IPS-18a (cell line): ENCODE measurements at regions not wholly inside any gene's neighbourhood (a gene's known extent, or its start where the extent isn't known, plus 50 kb on each side); places are given as distances from the start of the nearest gene placed in this dataset.

Experiments
- H3K27ac ChIP-seq: one replicate; pipeline ENCODE4 v1.5.1; 2013; ENCODE audit warnings: low read length
- H3K27me3 ChIP-seq: one replicate; pipeline ENCODE4 v1.6.1; 2013; ENCODE audit warnings: mild to moderate bottlenecking, low read length; ENCODE audit not compliant: control insufficient read depth, insufficient read depth
- H3K36me3 ChIP-seq: one replicate; pipeline ENCODE4 v1.6.1; 2013; ENCODE audit warnings: low read depth, low read length; ENCODE audit not compliant: control insufficient read depth
- H3K4me1 ChIP-seq: one replicate; pipeline ENCODE4 v1.6.1; 2013; ENCODE audit warnings: low read depth, low read length; ENCODE audit not compliant: control insufficient read depth
- H3K4me3 ChIP-seq: one replicate; pipeline ENCODE4 v1.5.1; 2013; ENCODE audit warnings: low read length
- H3K9ac ChIP-seq: one replicate; pipeline ENCODE4 v1.6.1; 2013; ENCODE audit warnings: mild to moderate bottlenecking, low read length, moderate library complexity
- H3K9me3 ChIP-seq: one replicate; pipeline ENCODE4 v1.6.1; 2013; ENCODE audit warnings: low read depth, low read length; ENCODE audit not compliant: control insufficient read depth

GRCh38 chr10:121169406-121169805, 318.2 kb downstream of the WDR11 start:
- Histone ChIP-seq H3K36me3 (no peaks in the 10 kb centered on the region), H3K27ac (no peak overlapping the region), H3K9ac (no peak overlapping the region), H3K27me3 (no peaks in the 10 kb centered on the region), H3K9me3 (no peaks in the 10 kb centered on the region), H3K4me3 (no peak overlapping the region), H3K4me1 (no peaks in the 10 kb centered on the region)

GRCh38 chr10:121171825-121172787, 320.9 kb downstream of the WDR11 start:
- Histone ChIP-seq H3K9ac (no peak overlapping the region), H3K27me3 (no peaks in the 10 kb centered on the region), H3K36me3 (no peaks in the 10 kb centered on the region), H3K27ac (no peak overlapping the region), H3K9me3 (no peaks in the 10 kb centered on the region), H3K4me1 (no peaks in the 10 kb centered on the region), H3K4me3 (no peak overlapping the region)

- H3K9me3 ChIP-seq, result no peaks in the 10 kb centered on the region
These were observed 327.8 kb downstream of the WDR11 start for GRCh38 chr10:121179006-121179405.

GRCh38 chr10:121182219-121182618, 331.1 kb downstream of the WDR11 start:
- Histone ChIP-seq H3K4me3 (no peak overlapping the region), H3K27ac (no peak overlapping the region), H3K4me1 (no peaks in the 10 kb centered on the region), H3K27me3 (no peaks in the 10 kb centered on the region), H3K9ac (no peak overlapping the region), H3K9me3 (no peaks in the 10 kb centered on the region), H3K36me3 (no peaks in the 10 kb centered on the region)

More at GRCh38 chr10:121179006-121179405, 327.8 kb downstream of the WDR11 start:
- no peak overlapping the region for H3K4me3 ChIP-seq
- H3K27me3 ChIP-seq, result no peaks in the 10 kb centered on the region
- H3K27ac ChIP-seq, result no peak overlapping the region
- no peak overlapping the region for H3K9ac ChIP-seq
- no peaks in the 10 kb centered on the region for H3K36me3 ChIP-seq
- H3K4me1 ChIP-seq, result no peaks in the 10 kb centered on the region

DNA sequence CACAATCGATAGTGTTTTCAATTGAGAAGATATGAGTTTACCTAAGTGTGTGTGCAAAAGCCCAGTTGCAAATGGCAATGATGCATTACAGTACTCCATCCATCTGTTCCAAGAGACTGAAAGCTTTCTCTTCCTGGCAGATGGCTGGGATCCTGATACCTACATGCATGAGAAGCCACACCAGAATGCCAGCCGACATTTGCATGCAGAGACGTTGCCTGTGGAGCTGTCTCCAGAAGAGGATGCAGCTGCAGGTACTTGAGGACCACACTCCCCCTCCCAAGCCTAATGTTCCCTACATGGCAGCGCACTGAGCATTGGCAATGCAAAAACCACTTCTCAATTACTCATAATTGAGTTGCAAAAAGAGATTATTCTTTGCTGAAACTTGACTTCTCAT, 332.1 kb downstream of the WDR11 start:
- Histone ChIP-seq H3K4me3 (no peak overlapping the region), H3K27me3 (no peaks in the 10 kb centered on the region), H3K4me1 (no peaks in the 10 kb centered on the region), H3K36me3 (no peaks in the 10 kb centered on the region), H3K9ac (no peak overlapping the region), H3K9me3 (no peaks in the 10 kb centered on the region), H3K27ac (no peak overlapping the region)

DNA sequence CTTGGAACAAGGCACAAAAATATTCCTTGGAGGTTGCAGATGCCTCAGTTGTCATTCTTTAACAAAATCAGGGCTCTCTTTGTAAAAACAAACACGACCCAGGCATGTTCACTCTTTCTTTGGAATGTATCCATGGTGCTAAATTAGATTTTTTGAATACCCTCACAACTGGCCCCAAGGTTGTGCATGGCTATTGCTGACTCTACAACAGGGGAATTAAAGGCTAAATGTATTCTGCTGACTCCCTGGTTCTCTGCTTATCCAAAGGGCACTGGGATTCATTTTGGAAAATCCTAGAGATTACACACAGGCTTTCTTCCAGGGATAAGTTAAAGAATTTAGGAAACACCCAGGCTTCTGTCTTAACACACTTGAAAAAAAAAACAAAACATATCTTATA, 332.5 kb downstream of the WDR11 start:
- Histone ChIP-seq H3K4me1 (no peaks in the 10 kb centered on the region), H3K4me3 (no peak overlapping the region), H3K27me3 (no peaks in the 10 kb centered on the region), H3K27ac (no peak overlapping the region), H3K36me3 (no peaks in the 10 kb centered on the region), H3K9ac (no peak overlapping the region), H3K9me3 (no peaks in the 10 kb centered on the region)

- H3K27me3 ChIP-seq, result no peaks in the 10 kb centered on the region
- no peaks in the 10 kb centered on the region for H3K9me3 ChIP-seq
These were observed 334.8 kb downstream of the WDR11 start for GRCh38 chr10:121185816-121186455.

DNA sequence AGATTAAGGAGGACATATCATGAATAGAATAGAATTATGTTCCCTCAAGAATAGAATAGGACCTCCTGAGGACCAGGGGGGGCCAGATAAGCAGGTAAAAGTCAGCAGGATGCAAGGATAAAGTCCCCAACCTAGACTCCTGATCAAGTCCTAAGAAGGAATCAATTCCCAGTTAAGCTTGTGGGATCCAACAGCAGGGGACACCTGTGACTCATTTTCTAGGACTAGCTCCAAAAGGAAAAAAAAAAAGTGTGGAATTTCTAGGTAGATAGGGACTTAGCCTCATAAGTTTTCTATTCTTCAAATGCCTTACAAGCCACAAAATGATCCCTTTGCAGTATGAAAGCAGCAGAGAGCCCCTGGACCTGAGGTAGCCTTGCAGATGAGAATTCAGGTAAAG, 336.2 kb downstream of the WDR11 start:
- H3K4me1 ChIP-seq, result no peaks in the 10 kb centered on the region
- H3K27ac ChIP-seq, result no peak overlapping the region
- no peaks in the 10 kb centered on the region for H3K36me3 ChIP-seq
- H3K9me3 ChIP-seq, result no peaks in the 10 kb centered on the region
- H3K9ac ChIP-seq, result no peak overlapping the region
- no peak overlapping the region for H3K4me3 ChIP-seq
- no peaks in the 10 kb centered on the region for H3K27me3 ChIP-seq

More at GRCh38 chr10:121185816-121186455, 334.8 kb downstream of the WDR11 start:
- H3K36me3 ChIP-seq, result no peaks in the 10 kb centered on the region
- H3K9ac ChIP-seq, result no peak overlapping the region
- no peak overlapping the region for H3K27ac ChIP-seq
- H3K4me3 ChIP-seq, result no peak overlapping the region
- H3K4me1 ChIP-seq, result no peaks in the 10 kb centered on the region

GRCh38 chr10:121188005-121188404, 336.8 kb downstream of the WDR11 start:
- Histone ChIP-seq H3K36me3 (no peaks in the 10 kb centered on the region), H3K27ac (no peak overlapping the region), H3K9ac (no peak overlapping the region), H3K9me3 (no peaks in the 10 kb centered on the region), H3K4me1 (no peaks in the 10 kb centered on the region), H3K27me3 (no peaks in the 10 kb centered on the region), H3K4me3 (no peak overlapping the region)

GRCh38 chr10:121189066-121189465, 337.9 kb downstream of the WDR11 start:
- Histone ChIP-seq H3K27me3 (no peaks in the 10 kb centered on the region), H3K9ac (no peak overlapping the region), H3K4me1 (no peaks in the 10 kb centered on the region), H3K9me3 (no peaks in the 10 kb centered on the region), H3K27ac (no peak overlapping the region), H3K4me3 (no peak overlapping the region), H3K36me3 (no peaks in the 10 kb centered on the region)

DNA sequence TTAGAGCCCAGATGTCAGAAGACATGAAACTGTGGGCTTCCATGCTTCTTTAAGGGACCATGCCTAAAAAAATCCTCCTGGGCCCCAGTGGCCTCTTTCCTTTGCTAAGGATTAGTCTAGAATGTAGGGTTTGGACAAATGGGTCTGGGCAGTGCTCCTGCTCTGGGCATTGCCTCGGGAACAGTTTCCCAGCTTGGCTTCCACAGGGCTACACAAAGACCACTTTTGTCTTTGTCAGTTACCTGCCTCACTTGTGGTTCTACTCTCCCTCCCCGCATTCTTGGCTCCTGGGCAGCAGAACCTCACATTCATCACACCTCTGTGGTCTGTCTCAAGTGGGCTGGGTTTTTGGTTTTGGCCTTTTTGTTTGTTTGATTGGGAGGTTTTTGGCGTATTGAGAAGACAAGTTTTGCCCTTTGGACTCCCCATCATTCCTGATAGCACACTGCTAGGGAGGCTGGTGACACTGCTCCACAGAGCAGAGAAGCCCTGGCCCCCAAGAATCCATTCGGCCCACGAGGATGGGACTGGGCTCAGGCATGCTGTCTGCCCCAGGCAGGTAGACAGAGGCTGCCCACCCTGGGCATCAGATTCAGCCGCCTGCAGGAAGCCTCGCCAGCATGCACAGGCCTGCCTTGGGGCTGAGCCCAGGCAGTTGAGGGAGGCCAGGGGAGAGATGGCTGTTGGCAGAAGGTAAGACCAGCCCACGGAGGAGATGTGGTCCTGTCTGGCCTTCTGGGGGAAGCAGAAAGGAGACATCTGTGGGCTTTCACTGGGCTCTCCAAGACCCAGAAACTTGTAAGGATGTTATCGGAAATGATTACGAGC, 343.7 kb downstream of the WDR11 start:
- no peaks in the 10 kb centered on the region for H3K9me3 ChIP-seq
- H3K36me3 ChIP-seq, result no peaks in the 10 kb centered on the region
- no peak overlapping the region for H3K4me3 ChIP-seq
- H3K9ac ChIP-seq, result no peak overlapping the region
- no peak overlapping the region for H3K27ac ChIP-seq
- no peaks in the 10 kb centered on the region for H3K27me3 ChIP-seq
- no peaks in the 10 kb centered on the region for H3K4me1 ChIP-seq
